ENCODE measurements at regions not wholly inside any gene's neighbourhood (a gene's known extent, or its start where the extent isn't known, plus 50 kb on each side); places are given as distances from the start of the nearest gene placed in this dataset.

DNA sequence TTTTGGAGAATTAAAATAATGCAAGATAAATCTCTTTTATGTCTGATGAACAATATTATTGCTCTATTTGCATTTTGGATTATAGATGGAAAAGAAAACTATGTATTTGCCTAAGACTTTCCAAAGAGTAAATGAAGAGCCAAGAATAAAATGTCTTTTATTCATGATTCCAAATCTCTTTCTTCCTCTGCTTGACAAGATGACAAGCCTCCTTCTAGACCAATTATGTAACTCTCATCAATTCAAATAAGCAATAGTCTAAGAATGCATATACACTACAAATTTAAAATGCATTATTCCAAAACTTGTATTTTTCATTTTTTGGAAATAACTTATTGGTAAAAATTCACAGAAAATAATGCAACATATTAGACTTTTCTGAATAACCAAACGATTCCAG lies 377.3 kb downstream of the GASK1B start:
- ChIA-PET POLR2A (ENCODE audit: unreplicated experiment) (no interaction called here), CTCF (no interaction called here)
- H4K20me1 ChIP-seq (ENCODE audit: insufficient read depth), result no peaks in the 10 kb centered on the region
- no peak for DNase-seq
- no peaks in the 10 kb centered on the region for H3K27me3 ChIP-seq (ENCODE audit: insufficient read depth, low read depth)
- TF ChIP-seq, protein P1, sequence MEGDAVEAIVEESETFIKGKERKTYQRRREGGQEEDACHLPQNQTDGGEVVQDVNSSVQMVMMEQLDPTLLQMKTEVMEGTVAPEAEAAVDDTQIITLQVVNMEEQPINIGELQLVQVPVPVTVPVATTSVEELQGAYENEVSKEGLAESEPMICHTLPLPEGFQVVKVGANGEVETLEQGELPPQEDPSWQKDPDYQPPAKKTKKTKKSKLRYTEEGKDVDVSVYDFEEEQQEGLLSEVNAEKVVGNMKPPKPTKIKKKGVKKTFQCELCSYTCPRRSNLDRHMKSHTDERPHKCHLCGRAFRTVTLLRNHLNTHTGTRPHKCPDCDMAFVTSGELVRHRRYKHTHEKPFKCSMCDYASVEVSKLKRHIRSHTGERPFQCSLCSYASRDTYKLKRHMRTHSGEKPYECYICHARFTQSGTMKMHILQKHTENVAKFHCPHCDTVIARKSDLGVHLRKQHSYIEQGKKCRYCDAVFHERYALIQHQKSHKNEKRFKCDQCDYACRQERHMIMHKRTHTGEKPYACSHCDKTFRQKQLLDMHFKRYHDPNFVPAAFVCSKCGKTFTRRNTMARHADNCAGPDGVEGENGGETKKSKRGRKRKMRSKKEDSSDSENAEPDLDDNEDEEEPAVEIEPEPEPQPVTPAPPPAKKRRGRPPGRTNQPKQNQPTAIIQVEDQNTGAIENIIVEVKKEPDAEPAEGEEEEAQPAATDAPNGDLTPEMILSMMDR (conservative IDR thresholded peaks at IDR 0.05), result no peak
- TF ChIP-seq EZH2 (IDR thresholded peaks at IDR 0.05; ENCODE audit: low read depth), result no peak
- no peak overlapping the region for H3K4me2 ChIP-seq
- H3K27ac ChIP-seq, result no peak overlapping the region
- no peaks in the 10 kb centered on the region for H3F3A ChIP-seq (ENCODE audit: insufficient read depth, low read depth)
- H3K9me2 ChIP-seq (ENCODE audit: insufficient read depth), result no peaks in the 10 kb centered on the region
- H3K9me3 ChIP-seq (ENCODE audit: insufficient read depth, low read depth), result no peaks in the 10 kb centered on the region
- H3K79me2 ChIP-seq (ENCODE audit: low read depth), result 0 out of 2 replicates have a peak, but pooled peaks cover 7% of the 10 kb centered on the region
- BruUV-seq (replicated peaks), result no TSS peak
- H3K4me3 ChIP-seq, result no peak overlapping the region
- intact Hi-C loops (cut with micrococcal nuclease; ENCODE audit: unreplicated experiment), result no loop called here
- H2AFZ ChIP-seq, result no peak overlapping the region
- no peaks in the 10 kb centered on the region for H3K4me1 ChIP-seq (replicated peaks; ENCODE audit: insufficient read depth)
- peaks cover 4% of the 10 kb centered on the region; the same call in 1 of the 2 replicates for H3K36me3 ChIP-seq (ENCODE audit: low read depth)

DNA sequence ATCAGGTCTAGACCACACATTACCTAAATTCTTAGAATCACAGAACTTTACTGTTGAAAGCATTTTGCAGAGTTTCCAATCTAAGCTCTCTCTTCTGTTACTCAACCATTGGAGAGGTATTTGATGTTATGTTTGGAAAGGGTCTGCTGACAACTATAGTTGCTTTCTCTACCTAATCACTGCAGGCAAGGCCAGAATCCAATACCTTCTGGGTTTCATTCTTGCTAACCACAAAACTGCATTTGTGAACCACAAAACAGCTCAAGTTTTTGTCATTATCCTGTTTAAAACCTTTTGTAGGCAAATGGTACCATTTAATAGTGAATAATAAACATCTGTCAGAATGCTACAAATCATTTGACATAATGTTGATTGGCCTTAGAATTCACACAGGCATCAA lies 380.1 kb downstream of the GASK1B start:
- Histone ChIP-seq H3K27me3 (ENCODE audit: insufficient read depth, low read depth) (no peaks in the 10 kb centered on the region), H3K4me3 (no peak overlapping the region), H3K9me2 (ENCODE audit: insufficient read depth) (no peaks in the 10 kb centered on the region; the same call in 1 of the 2 replicates), H3K9me3 (ENCODE audit: insufficient read depth, low read depth) (no peaks in the 10 kb centered on the region), H3K27ac (no peak overlapping the region), H3K79me2 (ENCODE audit: low read depth) (0 out of 2 replicates have a peak, but pooled peaks cover 7% of the 10 kb centered on the region), H2AFZ (no peak overlapping the region), H3K4me1 (replicated peaks; ENCODE audit: insufficient read depth) (no peaks in the 10 kb centered on the region), H3F3A (ENCODE audit: insufficient read depth, low read depth) (no peaks in the 10 kb centered on the region), H3K36me3 (ENCODE audit: low read depth) (peaks cover 4% of the 10 kb centered on the region; the same call in 1 of the 2 replicates), H4K20me1 (ENCODE audit: insufficient read depth) (no peaks in the 10 kb centered on the region), H3K4me2 (no peak overlapping the region)
- ChIA-PET POLR2A (ENCODE audit: unreplicated experiment) (interaction anchor here (0.6 kb wide), 1 partner anchor 1278 kb away, joined by 3 read pairs; no protein-coding TSS in a partner anchor), CTCF (no interaction called here)
- TF ChIP-seq EZH2 (IDR thresholded peaks at IDR 0.05; ENCODE audit: low read depth), result no peak
- TF ChIP-seq, protein P1 (conservative IDR thresholded peaks at IDR 0.05), result no peak
- intact Hi-C loops (cut with micrococcal nuclease; ENCODE audit: unreplicated experiment), result no loop called here
- no TSS peak for BruUV-seq (replicated peaks)
- no peak for DNase-seq

DNA sequence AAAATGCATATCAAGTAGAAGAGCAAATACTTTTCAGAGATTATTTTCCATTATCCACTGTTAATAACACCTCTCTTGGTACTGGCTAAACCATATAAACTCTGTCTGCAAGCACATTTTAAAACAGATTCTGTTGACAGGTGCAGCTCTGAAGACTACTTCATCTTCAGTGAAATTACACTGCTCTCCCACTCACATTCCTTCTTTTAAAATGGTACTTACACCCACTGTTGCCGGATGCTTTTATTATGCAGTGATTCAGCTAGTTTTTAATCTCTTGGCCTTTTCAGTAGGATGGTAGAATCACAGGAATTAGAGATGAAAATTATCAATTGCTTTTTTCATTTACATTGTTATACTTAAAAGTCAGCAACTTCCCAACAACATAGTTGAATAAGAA lies 381.6 kb downstream of the GASK1B start:
- intact Hi-C loops (cut with micrococcal nuclease; ENCODE audit: unreplicated experiment), result no loop called here
- no peak overlapping the region for H2AFZ ChIP-seq

More for the DNA sequence above, 381.6 kb downstream of the GASK1B start:
- no peak overlapping the region for H3K4me3 ChIP-seq
- H3K79me2 ChIP-seq (ENCODE audit: low read depth), result 0 out of 2 replicates have a peak, but pooled peaks cover 7% of the 10 kb centered on the region
- DNase-seq, result no peak
- no peaks in the 10 kb centered on the region for H3K9me3 ChIP-seq (ENCODE audit: insufficient read depth, low read depth)
- no peak overlapping the region for H3K4me2 ChIP-seq
- no peaks in the 10 kb centered on the region for H3F3A ChIP-seq (ENCODE audit: insufficient read depth, low read depth)
- CTCF ChIA-PET, result no interaction called here
- no peaks in the 10 kb centered on the region for H3K27me3 ChIP-seq (ENCODE audit: insufficient read depth, low read depth)
- POLR2A ChIA-PET (ENCODE audit: unreplicated experiment), result no interaction called here
- H4K20me1 ChIP-seq (ENCODE audit: insufficient read depth), result no peaks in the 10 kb centered on the region
- no TSS peak for BruUV-seq (replicated peaks)
- H3K27ac ChIP-seq, result no peak overlapping the region
- TF ChIP-seq EZH2 (IDR thresholded peaks at IDR 0.05; ENCODE audit: low read depth), result no peak
- TF ChIP-seq, protein P1 (conservative IDR thresholded peaks at IDR 0.05), result no peak
- H3K36me3 ChIP-seq (ENCODE audit: low read depth), result peaks cover 4% of the 10 kb centered on the region; the same call in 1 of the 2 replicates
- H3K4me1 ChIP-seq (replicated peaks; ENCODE audit: insufficient read depth), result no peaks in the 10 kb centered on the region
- no peaks in the 10 kb centered on the region; the same call in 1 of the 2 replicates for H3K9me2 ChIP-seq (ENCODE audit: insufficient read depth)

Data from PC-9 (cell line).